ENCODE measurements at regions not wholly inside any gene's neighbourhood (a gene's known extent, or its start where the extent isn't known, plus 50 kb on each side); places are given as distances from the start of the nearest gene placed in this dataset.
A peak's percentile ranks its signal among the peaks of the same experiment; 100 is the strongest.
"Not testable (repeated sequence)": the region's sequence is repeated elsewhere in the genome, so short reads cannot be mapped to it uniquely, and the experiment has no call there.

DNA sequence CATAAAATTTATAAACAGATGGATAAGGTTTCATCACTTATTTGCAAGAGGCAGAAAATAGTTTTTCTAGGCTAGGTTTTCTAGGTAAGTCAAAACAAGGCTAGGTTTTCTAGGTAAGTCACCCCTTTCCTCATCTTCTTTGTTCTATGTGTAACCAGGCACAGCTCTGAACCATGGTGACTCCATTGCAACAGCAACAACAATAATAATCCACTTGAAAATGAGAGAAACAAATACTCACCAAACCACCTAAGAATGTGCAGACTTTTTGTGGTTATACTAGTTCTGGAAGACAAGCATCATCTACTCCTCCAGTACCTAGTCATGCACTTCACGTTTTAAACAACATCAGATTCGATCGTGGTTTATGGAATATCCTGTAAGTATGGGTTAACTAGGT is 237.4 kb upstream of the ACVR2A start:
- DNase-seq (ENCODE audit: low read depth) = no peak

DNA sequence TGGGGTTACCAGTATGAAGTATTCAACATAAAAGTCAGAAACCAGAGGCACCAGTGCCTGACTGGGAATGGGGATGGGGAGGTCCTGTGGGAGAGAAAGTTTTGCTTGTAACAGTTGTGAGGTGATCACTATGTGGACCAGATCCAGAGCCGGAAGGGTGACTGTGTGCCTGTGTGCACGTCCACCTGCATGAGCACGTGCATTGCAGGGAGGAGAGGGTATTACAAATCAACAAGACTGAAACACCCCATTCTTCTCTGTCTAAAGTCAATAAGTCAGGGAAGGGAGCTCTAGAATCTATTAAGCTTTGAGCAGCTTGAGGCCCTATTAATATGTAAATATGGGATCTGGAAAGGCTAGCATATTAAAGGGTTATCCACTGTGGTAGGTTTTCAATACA is 241.0 kb upstream of the ACVR2A start:
- no peak overlapping the region for H3K4me3 ChIP-seq (ENCODE audit: low read length)
- TF ChIP-seq, protein P1, sequence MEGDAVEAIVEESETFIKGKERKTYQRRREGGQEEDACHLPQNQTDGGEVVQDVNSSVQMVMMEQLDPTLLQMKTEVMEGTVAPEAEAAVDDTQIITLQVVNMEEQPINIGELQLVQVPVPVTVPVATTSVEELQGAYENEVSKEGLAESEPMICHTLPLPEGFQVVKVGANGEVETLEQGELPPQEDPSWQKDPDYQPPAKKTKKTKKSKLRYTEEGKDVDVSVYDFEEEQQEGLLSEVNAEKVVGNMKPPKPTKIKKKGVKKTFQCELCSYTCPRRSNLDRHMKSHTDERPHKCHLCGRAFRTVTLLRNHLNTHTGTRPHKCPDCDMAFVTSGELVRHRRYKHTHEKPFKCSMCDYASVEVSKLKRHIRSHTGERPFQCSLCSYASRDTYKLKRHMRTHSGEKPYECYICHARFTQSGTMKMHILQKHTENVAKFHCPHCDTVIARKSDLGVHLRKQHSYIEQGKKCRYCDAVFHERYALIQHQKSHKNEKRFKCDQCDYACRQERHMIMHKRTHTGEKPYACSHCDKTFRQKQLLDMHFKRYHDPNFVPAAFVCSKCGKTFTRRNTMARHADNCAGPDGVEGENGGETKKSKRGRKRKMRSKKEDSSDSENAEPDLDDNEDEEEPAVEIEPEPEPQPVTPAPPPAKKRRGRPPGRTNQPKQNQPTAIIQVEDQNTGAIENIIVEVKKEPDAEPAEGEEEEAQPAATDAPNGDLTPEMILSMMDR (conservative IDR thresholded peaks at IDR 0.05; ENCODE audit: low read depth, low read length) = no peak
- DNase-seq (ENCODE audit: low read depth) = no peak

More for the DNA sequence above, 237.4 kb upstream of the ACVR2A start:
- no peak overlapping the region for H3K4me3 ChIP-seq (ENCODE audit: low read length)
- TF ChIP-seq, protein P1 (conservative IDR thresholded peaks at IDR 0.05; ENCODE audit: low read depth, low read length) = no peak

DNA sequence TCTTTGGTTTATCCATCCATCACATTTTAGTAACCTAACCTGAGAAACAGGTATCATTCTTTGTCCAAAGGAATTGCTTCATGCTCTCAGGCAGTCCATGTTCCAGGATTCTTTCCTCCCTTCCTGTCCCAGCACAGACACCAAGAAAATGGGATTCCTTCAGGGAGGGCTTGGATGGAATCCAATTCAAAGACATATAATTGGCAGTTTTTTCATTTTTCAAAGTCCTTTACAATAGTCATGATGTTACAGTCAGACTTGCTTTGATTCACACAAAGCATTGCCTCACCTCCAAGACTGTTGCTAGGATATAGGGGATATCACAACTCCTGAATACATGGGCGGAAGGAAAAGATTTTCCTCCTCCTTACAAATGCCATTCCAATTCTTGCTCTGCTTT is 241.4 kb upstream of the ACVR2A start:
- no peak overlapping the region for H3K4me3 ChIP-seq (ENCODE audit: low read length)
- TF ChIP-seq, protein P1 (conservative IDR thresholded peaks at IDR 0.05; ENCODE audit: low read depth, low read length) = no peak
- no peak for DNase-seq (ENCODE audit: low read depth)

DNA sequence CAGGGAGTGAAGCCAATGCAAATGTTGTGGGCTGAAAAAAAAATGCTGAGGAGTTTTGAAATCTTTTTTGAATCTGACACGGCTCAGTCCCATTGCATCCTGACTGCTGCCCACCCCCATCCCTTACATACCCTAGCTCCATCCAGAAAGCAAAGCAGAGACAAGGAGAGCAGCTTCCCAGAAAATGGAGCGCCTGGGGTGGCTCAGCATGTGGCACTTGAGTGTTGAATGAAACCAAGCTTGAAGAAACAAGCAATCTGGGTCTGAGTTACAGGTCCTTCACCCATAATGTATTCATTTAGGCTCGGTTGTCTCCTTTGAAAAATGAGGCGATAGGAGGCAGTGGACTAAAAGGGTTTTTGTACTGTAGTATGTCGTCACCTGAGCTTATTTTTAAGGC is 244.2 kb upstream of the ACVR2A start:
- no peak for DNase-seq (ENCODE audit: low read depth)
- no peak overlapping the region for H3K4me3 ChIP-seq (ENCODE audit: low read length)
- TF ChIP-seq, protein P1 (conservative IDR thresholded peaks at IDR 0.05; ENCODE audit: low read depth, low read length) = no peak

DNA sequence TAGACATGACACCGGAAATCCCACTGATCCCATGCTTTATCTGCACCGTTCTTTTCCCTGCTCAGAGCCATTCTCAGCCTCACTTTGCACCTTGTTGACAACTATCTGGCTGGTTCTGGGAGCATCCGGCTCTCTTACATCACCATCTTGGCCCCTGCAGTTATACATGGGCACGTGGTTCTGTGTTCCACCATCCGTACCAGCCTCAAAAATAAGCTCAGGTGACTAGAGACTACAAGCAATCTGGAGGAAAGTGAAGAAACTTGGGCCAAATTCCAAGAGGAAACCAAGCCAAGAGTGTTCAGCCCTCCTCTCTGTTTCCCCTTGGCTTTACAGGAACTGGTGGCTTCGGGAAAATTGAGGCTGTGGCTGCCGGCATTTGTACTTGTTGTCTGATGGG is 244.6 kb upstream of the ACVR2A start:
- peak; percentile 7 for DNase-seq (ENCODE audit: low read depth)
- TF ChIP-seq, protein P1 (conservative IDR thresholded peaks at IDR 0.05; ENCODE audit: low read depth, low read length) = no peak
- no peak overlapping the region for H3K4me3 ChIP-seq (ENCODE audit: low read length)

DNA sequence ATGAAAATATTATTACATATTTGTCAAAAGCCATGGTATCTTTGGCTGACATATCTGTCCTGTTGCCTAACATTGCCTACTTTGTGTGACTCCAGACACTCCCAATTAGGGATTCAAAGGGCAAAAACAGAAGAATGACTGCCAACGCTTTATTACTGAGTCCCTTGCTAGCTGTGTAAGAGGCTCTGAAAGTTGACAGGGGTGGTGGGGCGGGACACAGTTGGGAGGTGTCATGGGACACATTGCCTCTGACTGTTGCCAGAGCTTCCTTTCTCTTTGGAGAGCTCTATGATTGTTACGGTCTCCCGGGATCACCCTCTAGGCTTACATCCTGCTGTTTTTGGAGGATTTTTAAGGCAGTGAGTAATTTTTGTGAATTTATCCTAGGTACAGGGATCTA is 249.6 kb upstream of the ACVR2A start:
- no peak for DNase-seq (ENCODE audit: low read depth)
- TF ChIP-seq, protein P1 (conservative IDR thresholded peaks at IDR 0.05; ENCODE audit: low read depth, low read length) = no peak
- H3K4me3 ChIP-seq (ENCODE audit: low read length) = no peak overlapping the region

DNA sequence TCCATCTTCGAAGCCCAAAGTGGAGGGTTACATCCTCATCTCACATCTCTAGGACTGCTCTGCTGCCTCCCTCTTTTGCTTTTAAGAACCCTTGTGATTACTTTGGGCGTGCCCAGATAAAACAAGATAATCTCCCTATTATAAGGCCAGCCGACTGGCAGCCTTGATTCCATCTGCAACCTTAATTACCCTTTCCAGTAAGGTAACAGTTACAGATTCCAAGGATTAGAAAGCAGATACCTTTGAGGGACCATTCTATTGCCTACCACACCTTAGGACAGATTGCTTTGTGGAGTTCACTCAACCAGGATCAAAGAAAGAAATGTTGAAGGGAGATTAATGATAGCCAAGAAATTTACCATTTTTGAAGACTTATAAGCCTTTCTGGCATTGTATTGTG is 250.8 kb upstream of the ACVR2A start:
- TF ChIP-seq, protein P1 (conservative IDR thresholded peaks at IDR 0.05; ENCODE audit: low read depth, low read length) = no peak
- DNase-seq (ENCODE audit: low read depth) = no peak
- H3K4me3 ChIP-seq (ENCODE audit: low read length) = no peak overlapping the region

DNA sequence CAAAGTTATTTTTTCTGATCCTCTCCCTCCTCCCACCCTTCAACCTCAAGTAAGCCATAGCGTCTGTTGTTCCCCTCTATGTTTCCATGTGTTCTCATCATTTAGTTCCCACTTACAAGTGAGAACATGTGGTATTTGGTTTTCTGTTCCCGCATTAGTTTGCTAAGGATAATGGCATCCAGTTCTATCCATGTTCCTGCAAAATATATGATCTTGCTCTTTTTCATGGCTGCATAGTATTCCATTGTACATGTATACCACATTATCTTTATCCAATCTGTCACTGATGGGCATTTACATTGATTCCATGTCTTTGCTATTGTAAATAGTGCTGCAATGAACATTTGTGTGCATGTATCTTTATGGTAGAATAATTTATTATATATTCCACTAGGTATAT is 252.0 kb upstream of the ACVR2A start:
- not testable (repeated sequence) for H3K4me3 ChIP-seq (ENCODE audit: low read length); DNase-seq (ENCODE audit: low read depth)
